ENCODE measurements at regions not wholly inside any gene's neighbourhood (a gene's known extent, or its start where the extent isn't known, plus 50 kb on each side); places are given as distances from the start of the nearest gene placed in this dataset.

DNA sequence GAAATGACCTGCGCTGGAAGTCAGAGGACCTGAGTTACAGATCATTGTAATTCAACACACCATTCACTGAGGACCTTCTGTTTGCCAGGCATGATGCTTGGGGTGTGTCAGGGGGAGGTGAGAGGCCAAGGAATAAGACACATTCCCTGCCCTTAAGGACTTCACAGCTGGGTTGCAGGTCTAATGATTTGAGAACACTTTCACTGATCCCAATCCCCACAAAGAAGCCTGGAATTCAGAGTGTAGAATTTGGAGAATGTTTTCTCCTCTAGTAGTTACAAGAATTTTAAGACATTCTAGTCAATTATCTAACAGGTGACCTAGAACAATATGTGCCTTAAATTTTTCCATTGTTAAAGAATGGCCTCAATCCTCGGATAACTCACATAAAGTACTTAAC lies 322.4 kb downstream of the TNS1 start:
- Histone ChIP-seq H3K4me3 (no peak overlapping the region), H3K9ac (ENCODE audit: insufficient read depth in 1 of 2, low read length in 2 of 2) (no peak overlapping the region), H3K9me3 (ENCODE audit: control insufficient read depth in 4 of 4, insufficient read depth in 3 of 4, low read length in 3 of 4) (no peaks in the 10 kb centered on the region), H3K36me3 (ENCODE audit: control insufficient read depth in 4 of 4, insufficient read depth in 4 of 4, low read length in 4 of 4) (no peaks in the 10 kb centered on the region), H3K27me3 (ENCODE audit: control insufficient read depth in 3 of 3, insufficient read depth in 3 of 3, low read length in 2 of 3) (no peaks in the 10 kb centered on the region), H3K27ac (ENCODE audit: low read depth in 1 of 2, low read length in 1 of 2) (no peak overlapping the region), H3K4me1 (ENCODE audit: control insufficient read depth in 5 of 5, insufficient read depth in 5 of 5, low read length in 5 of 5) (peaks cover 0 to 7% (median 4%) of the 10 kb centered on the region in 5 donors)
- WGBS, 2 donors, result 87 to 97% methylated on average over 2 of the region's 2 CpGs
- no peak for DNase-seq
- ATAC-seq (ENCODE audit: insufficient read depth, low FRiP score), result no peak
- TF ChIP-seq, protein P1, sequence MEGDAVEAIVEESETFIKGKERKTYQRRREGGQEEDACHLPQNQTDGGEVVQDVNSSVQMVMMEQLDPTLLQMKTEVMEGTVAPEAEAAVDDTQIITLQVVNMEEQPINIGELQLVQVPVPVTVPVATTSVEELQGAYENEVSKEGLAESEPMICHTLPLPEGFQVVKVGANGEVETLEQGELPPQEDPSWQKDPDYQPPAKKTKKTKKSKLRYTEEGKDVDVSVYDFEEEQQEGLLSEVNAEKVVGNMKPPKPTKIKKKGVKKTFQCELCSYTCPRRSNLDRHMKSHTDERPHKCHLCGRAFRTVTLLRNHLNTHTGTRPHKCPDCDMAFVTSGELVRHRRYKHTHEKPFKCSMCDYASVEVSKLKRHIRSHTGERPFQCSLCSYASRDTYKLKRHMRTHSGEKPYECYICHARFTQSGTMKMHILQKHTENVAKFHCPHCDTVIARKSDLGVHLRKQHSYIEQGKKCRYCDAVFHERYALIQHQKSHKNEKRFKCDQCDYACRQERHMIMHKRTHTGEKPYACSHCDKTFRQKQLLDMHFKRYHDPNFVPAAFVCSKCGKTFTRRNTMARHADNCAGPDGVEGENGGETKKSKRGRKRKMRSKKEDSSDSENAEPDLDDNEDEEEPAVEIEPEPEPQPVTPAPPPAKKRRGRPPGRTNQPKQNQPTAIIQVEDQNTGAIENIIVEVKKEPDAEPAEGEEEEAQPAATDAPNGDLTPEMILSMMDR (IDR thresholded peaks at IDR 0.05; ENCODE audit: control extremely low read depth, extremely low read depth), result no peak

DNA sequence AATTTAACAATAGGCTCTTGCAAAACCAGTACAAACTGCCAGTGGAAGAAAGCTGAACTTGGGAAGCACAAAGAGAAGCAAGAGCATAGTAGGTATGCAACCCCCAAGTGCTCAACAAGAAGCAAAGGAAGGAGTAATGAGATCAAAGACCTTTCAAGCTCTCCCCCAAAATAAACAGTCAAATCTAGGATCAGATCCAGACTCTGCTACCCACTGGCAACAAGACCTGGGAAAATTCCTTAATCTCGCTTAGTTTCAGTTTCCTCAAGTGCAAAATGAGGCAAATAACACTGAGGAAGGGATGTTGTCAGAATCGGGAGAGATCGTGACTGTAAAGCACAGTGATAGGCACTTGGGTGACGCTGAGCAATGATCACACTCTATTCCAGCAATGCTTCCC lies 329.2 kb downstream of the TNS1 start:
- no peaks in the 10 kb centered on the region for H3K36me3 ChIP-seq (ENCODE audit: control insufficient read depth in 4 of 4, insufficient read depth in 4 of 4, low read length in 4 of 4)
- no peak overlapping the region for H3K9ac ChIP-seq (ENCODE audit: insufficient read depth in 1 of 2, low read length in 2 of 2)
- no peak overlapping the region for H3K4me3 ChIP-seq
- ATAC-seq (ENCODE audit: insufficient read depth, low FRiP score), result no peak
- no peaks in the 10 kb centered on the region for H3K9me3 ChIP-seq (ENCODE audit: control insufficient read depth in 4 of 4, insufficient read depth in 3 of 4, low read length in 3 of 4)
- peaks cover 0 to 2% (median 0%) of the 10 kb centered on the region in 5 donors for H3K4me1 ChIP-seq (ENCODE audit: control insufficient read depth in 5 of 5, insufficient read depth in 5 of 5, low read length in 5 of 5)
- peak in 1 of 3 donors; percentile 61 for DNase-seq
- TF ChIP-seq, protein P1 (IDR thresholded peaks at IDR 0.05; ENCODE audit: control extremely low read depth, extremely low read depth), result no peak
- no peaks in the 10 kb centered on the region for H3K27me3 ChIP-seq (ENCODE audit: control insufficient read depth in 3 of 3, insufficient read depth in 3 of 3, low read length in 2 of 3)
- WGBS, 2 donors, result 61 to 78% methylated on average over 4 of the region's 4 CpGs
- H3K27ac ChIP-seq (ENCODE audit: low read depth in 1 of 2, low read length in 1 of 2), result no peak overlapping the region

DNA sequence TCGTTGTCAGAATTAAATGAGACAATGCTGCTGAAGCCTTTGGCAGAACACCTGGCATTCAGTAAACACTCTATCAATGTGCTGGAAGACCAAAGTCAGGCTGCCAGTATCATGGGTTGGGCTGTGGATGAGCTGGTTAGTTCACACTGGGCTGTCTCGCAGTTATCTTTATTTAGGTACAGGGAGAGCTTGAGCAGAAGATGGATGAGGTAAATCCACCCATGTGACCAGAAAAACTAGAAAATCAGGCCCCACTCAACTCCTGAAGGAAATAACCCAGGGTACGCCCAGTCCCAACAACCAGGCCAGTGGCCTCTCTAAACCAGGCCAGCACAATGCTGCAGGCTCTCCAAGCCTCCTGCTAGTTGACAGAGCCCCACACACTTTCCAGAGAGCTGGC lies 330.3 kb downstream of the TNS1 start:
- Histone ChIP-seq H3K9me3 (ENCODE audit: control insufficient read depth in 4 of 4, insufficient read depth in 3 of 4, low read length in 3 of 4) (no peaks in the 10 kb centered on the region), H3K27me3 (ENCODE audit: control insufficient read depth in 3 of 3, insufficient read depth in 3 of 3, low read length in 2 of 3) (no peaks in the 10 kb centered on the region), H3K4me3 (no peak overlapping the region), H3K36me3 (ENCODE audit: control insufficient read depth in 4 of 4, insufficient read depth in 4 of 4, low read length in 4 of 4) (no peaks in the 10 kb centered on the region), H3K4me1 (ENCODE audit: control insufficient read depth in 5 of 5, insufficient read depth in 5 of 5, low read length in 5 of 5) (peaks cover 0 to 11% (median 8%) of the 10 kb centered on the region in 5 donors), H3K9ac (ENCODE audit: insufficient read depth in 1 of 2, low read length in 2 of 2) (no peak overlapping the region), H3K27ac (ENCODE audit: low read depth in 1 of 2, low read length in 1 of 2) (no peak overlapping the region)
- TF ChIP-seq, protein P1 (IDR thresholded peaks at IDR 0.05; ENCODE audit: control extremely low read depth, extremely low read depth), result no peak
- WGBS, 2 donors, result 71 to 87% methylated on average over 3 of the region's 3 CpGs
- peak in 1 of 3 donors; percentile 38 for DNase-seq
- ATAC-seq (ENCODE audit: insufficient read depth, low FRiP score), result no peak

DNA sequence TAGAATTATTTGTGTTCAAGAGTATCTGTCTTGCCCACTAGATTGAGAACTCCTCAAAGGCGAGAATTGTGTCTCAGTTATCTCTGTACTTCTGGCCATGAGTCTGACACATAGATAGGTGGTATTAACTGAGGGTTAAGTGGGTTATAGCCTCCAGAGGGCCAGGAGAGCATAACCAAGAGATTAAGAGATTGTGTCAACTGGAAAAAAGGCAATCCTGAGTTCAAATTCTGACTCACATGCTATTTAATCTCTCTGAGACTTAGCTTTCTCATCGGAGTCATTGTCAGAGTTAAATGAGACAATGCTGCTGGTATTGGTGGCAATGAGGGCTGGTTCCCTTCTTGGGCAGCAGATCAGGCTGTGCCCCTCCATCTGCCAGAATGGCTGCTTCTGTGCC lies 330.9 kb downstream of the TNS1 start:
- Histone ChIP-seq H3K27me3 (ENCODE audit: control insufficient read depth in 3 of 3, insufficient read depth in 3 of 3, low read length in 2 of 3) (no peaks in the 10 kb centered on the region), H3K27ac (ENCODE audit: low read depth in 1 of 2, low read length in 1 of 2) (no peak overlapping the region), H3K4me1 (ENCODE audit: control insufficient read depth in 5 of 5, insufficient read depth in 5 of 5, low read length in 5 of 5) (peaks cover 0 to 16% (median 8%) of the 10 kb centered on the region in 5 donors), H3K36me3 (ENCODE audit: control insufficient read depth in 4 of 4, insufficient read depth in 4 of 4, low read length in 4 of 4) (no peaks in the 10 kb centered on the region), H3K9me3 (ENCODE audit: control insufficient read depth in 4 of 4, insufficient read depth in 3 of 4, low read length in 3 of 4) (no peaks in the 10 kb centered on the region), H3K9ac (ENCODE audit: insufficient read depth in 1 of 2, low read length in 2 of 2) (no peak overlapping the region), H3K4me3 (no peak overlapping the region)
- DNase-seq, result no peak
- WGBS, 2 donors, result 47 to 75% methylated on average over 2 of the region's 2 CpGs
- no peak for ATAC-seq (ENCODE audit: insufficient read depth, low FRiP score)
- TF ChIP-seq, protein P1 (IDR thresholded peaks at IDR 0.05; ENCODE audit: control extremely low read depth, extremely low read depth), result no peak
